ENCODE measurements at regions not wholly inside any gene's neighbourhood (a gene's known extent, or its start where the extent isn't known, plus 50 kb on each side); places are given as distances from the start of the nearest gene placed in this dataset.

GRCh38 chr20:11012975-11013374 is 339.2 kb upstream of the JAG1 start:
- TF ChIP-seq, protein P1, sequence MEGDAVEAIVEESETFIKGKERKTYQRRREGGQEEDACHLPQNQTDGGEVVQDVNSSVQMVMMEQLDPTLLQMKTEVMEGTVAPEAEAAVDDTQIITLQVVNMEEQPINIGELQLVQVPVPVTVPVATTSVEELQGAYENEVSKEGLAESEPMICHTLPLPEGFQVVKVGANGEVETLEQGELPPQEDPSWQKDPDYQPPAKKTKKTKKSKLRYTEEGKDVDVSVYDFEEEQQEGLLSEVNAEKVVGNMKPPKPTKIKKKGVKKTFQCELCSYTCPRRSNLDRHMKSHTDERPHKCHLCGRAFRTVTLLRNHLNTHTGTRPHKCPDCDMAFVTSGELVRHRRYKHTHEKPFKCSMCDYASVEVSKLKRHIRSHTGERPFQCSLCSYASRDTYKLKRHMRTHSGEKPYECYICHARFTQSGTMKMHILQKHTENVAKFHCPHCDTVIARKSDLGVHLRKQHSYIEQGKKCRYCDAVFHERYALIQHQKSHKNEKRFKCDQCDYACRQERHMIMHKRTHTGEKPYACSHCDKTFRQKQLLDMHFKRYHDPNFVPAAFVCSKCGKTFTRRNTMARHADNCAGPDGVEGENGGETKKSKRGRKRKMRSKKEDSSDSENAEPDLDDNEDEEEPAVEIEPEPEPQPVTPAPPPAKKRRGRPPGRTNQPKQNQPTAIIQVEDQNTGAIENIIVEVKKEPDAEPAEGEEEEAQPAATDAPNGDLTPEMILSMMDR (IDR thresholded peaks at IDR 0.05), result no peak
- no peak for TF ChIP-seq POLR2A (IDR thresholded peaks at IDR 0.05)

Measured in lower leg skin (tissue), 3 donors.